ENCODE measurements at regions not wholly inside any gene's neighbourhood (a gene's known extent, or its start where the extent isn't known, plus 50 kb on each side); places are given as distances from the start of the nearest gene placed in this dataset.

DNA sequence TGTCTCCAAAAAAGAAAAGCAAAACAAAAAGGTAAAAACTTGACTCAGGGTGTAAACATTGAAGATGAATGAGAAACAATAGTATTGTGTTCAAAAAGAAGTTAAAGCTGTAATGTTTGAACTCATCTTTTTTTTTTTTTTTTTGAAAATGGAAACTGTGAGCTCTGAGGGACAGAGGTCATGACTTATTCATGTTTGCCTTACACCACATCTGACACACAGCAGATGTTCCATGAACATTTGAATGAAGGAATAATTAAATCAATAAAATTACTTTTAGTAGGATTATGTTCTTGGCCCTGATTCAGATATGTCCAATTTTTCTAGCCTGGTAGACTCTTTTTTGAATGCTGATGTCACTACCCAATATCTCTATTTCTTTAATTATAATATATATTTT lies 95.7 kb upstream of the MED13 start:
- TF ChIP-seq, protein P1, sequence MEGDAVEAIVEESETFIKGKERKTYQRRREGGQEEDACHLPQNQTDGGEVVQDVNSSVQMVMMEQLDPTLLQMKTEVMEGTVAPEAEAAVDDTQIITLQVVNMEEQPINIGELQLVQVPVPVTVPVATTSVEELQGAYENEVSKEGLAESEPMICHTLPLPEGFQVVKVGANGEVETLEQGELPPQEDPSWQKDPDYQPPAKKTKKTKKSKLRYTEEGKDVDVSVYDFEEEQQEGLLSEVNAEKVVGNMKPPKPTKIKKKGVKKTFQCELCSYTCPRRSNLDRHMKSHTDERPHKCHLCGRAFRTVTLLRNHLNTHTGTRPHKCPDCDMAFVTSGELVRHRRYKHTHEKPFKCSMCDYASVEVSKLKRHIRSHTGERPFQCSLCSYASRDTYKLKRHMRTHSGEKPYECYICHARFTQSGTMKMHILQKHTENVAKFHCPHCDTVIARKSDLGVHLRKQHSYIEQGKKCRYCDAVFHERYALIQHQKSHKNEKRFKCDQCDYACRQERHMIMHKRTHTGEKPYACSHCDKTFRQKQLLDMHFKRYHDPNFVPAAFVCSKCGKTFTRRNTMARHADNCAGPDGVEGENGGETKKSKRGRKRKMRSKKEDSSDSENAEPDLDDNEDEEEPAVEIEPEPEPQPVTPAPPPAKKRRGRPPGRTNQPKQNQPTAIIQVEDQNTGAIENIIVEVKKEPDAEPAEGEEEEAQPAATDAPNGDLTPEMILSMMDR (conservative IDR thresholded peaks at IDR 0.05 in 1 of 2, IDR thresholded peaks at IDR 0.05 in 1 of 2; ENCODE audit: low read depth in 1 of 2, low read length in 2 of 2): no peak
- TF ChIP-seq EZH2 (IDR thresholded peaks at IDR 0.05; ENCODE audit: low read length, missing control alignments): no peak
